Right lobe of liver (tissue), 6 donors: ENCODE measurements at regions not wholly inside any gene's neighbourhood (a gene's known extent, or its start where the extent isn't known, plus 50 kb on each side); places are given as distances from the start of the nearest gene placed in this dataset.
"Not testable (repeated sequence)": the region's sequence is repeated elsewhere in the genome, so short reads cannot be mapped to it uniquely, and the experiment has no call there.

Experiments used
- ATAC-seq, 4 donors: fragments of 200-7000 bp; cut with Tn5 transposase; one replicate each; pipeline ENCODE4 v1.9.1; 2020; ENCODE audit warnings: mild to moderate bottlenecking in 4 of 4, moderate library complexity in 4 of 4
- DNase-seq, 3 donors: peaks; one replicate each; pipeline ENCODE4 v3.0.0-alpha.2; 2020
- H3K27ac ChIP-seq, 3 donors: fragments of 200-600 bp; one replicate each; pipeline ENCODE4 v1.8.0; 2022
- H3K27me3 ChIP-seq, 2 donors: fragments of 200-600 bp; one replicate each; pipeline ENCODE4 v1.8.0; 2022
- H3K36me3 ChIP-seq, 4 donors: fragments of 200-600 bp; sonication (generic) in 1 of 4; one replicate each; pipeline versions ENCODE4 v1.5.1 to v1.8.0; 2017 to 2022; ENCODE audit warnings: control low read depth in 1 of 4
- H3K4me1 ChIP-seq, 4 donors: fragments of 200-600 bp; sonication (generic) in 1 of 4; one replicate each; pipeline versions ENCODE4 v1.5.1 to v1.8.0; 2017 to 2022; ENCODE audit warnings: control low read depth in 1 of 4
- H3K4me3 ChIP-seq, 3 donors: fragments of 200-600 bp; one replicate each; pipeline ENCODE4 v1.8.0; 2022
- H3K9me3 ChIP-seq, 4 donors: fragments of 200-600 bp; sonication (generic) in 1 of 4; one replicate each; pipeline versions ENCODE4 v1.5.1 to v1.8.0; 2017 to 2022; ENCODE audit warnings: control low read depth in 1 of 4
- CTCF ChIP-seq, 4 donors: fragments of 200-600 bp in 3 of 4; fragments of 450-650 bp in 1 of 4; IDR thresholded peaks; one replicate each; pipeline versions ENCODE4 v1.5.1 to v1.8.0; 2016 to 2022; ENCODE audit warnings: antibody characterized with exemption in 4 of 4, mild to moderate bottlenecking in 2 of 4
- POLR2A ChIP-seq: fragments of 450-650 bp; IDR thresholded peaks from one replicate; pipeline ENCODE4 v1.6.1; 2017; ENCODE audit warnings: antibody characterized with exemption, mild to moderate bottlenecking
- WGBS: methylation state at CpG from one replicate; pipeline ENCODE4 v1.1.6; 2018; ENCODE audit warnings: low coverage, low lambda C conversion rate; ENCODE audit not compliant: insufficient coverage; ENCODE audit errors: missing lambda C conversion rate; 5-methylcytosine and 5-hydroxymethylcytosine counted together
- intact Hi-C, 2 donors: fragments of 100-400 bp; cut with DNase I; formaldehyde crosslinking; loops; one replicate each; pipeline versions ENCODE4 v1.11.2 to v1.14.1; 2022
- donor health status: DM: no; HTN: yes; CAD: no.
- donor health status: DM: no; HTN: no; CAD: no.
- donor health status: DM: no; HTN: no; CAD: no.
- donor health status: DM: no; HTN: yes; CAD: no.
- donor health status: DM: no; HTN: yes; CAD: no.

GRCh38 chr4:138113819-138114400 lies 128.2 kb downstream of the SLC7A11 start:
- no peaks in the 10 kb centered on the region for H3K9me3 ChIP-seq
- H3K4me3 ChIP-seq: no peak overlapping the region
- ATAC-seq: no peak
- H3K27ac ChIP-seq: no peak overlapping the region
- H3K36me3 ChIP-seq: no peaks in the 10 kb centered on the region
- intact Hi-C loops: no loop called here
- no peaks in the 10 kb centered on the region for H3K27me3 ChIP-seq
- TF ChIP-seq POLR2A: no peak
- no peak for TF ChIP-seq CTCF (IDR thresholded peaks at IDR 0.05)
- DNase-seq: no peak
- 50% methylated on average over 1 of the region's 1 CpG for WGBS
- no peaks in the 10 kb centered on the region for H3K4me1 ChIP-seq

GRCh38 chr4:138112890-138113289 lies 129.3 kb downstream of the SLC7A11 start:
- intact Hi-C loops, H3K9me3 ChIP-seq, H3K4me3 ChIP-seq, H3K27me3 ChIP-seq, H3K36me3 ChIP-seq, ATAC-seq, H3K27ac ChIP-seq, DNase-seq, H3K4me1 ChIP-seq: not testable (repeated sequence)
- 92% methylated on average over 5 of the region's 8 CpGs for WGBS

GRCh38 chr4:138112389-138112788 lies 129.8 kb downstream of the SLC7A11 start:
- intact Hi-C loops: no loop called here
- no peak for DNase-seq
- H3K27me3 ChIP-seq: no peaks in the 10 kb centered on the region
- no peaks in the 10 kb centered on the region for H3K9me3 ChIP-seq
- TF ChIP-seq POLR2A: no peak
- TF ChIP-seq CTCF (IDR thresholded peaks at IDR 0.05): no peak
- WGBS: 100% methylated on average over 2 of the region's 2 CpGs
- no peak for ATAC-seq
- no peak overlapping the region for H3K4me3 ChIP-seq
- H3K36me3 ChIP-seq: no peaks in the 10 kb centered on the region
- no peaks in the 10 kb centered on the region for H3K4me1 ChIP-seq
- no peak overlapping the region for H3K27ac ChIP-seq

GRCh38 chr4:138111462-138112000 lies 130.6 kb downstream of the SLC7A11 start:
- TF ChIP-seq POLR2A: no peak
- TF ChIP-seq CTCF (IDR thresholded peaks at IDR 0.05): no peak
- 71% methylated on average over 1 of the region's 3 CpGs for WGBS
- intact Hi-C loops: no loop called here
- DNase-seq: no peak
- Histone ChIP-seq H3K4me1 (no peaks in the 10 kb centered on the region), H3K27ac (no peak overlapping the region), H3K27me3 (no peaks in the 10 kb centered on the region), H3K4me3 (no peak overlapping the region), H3K9me3 (no peaks in the 10 kb centered on the region), H3K36me3 (no peaks in the 10 kb centered on the region)
- ATAC-seq: no peak

GRCh38 chr4:138110815-138111214 lies 131.3 kb downstream of the SLC7A11 start:
- 28% methylated on average over 1 of the region's 1 CpG for WGBS
- no peaks in the 10 kb centered on the region for H3K27me3 ChIP-seq
- no peaks in the 10 kb centered on the region for H3K9me3 ChIP-seq
- H3K27ac ChIP-seq: no peak overlapping the region
- H3K36me3 ChIP-seq: no peaks in the 10 kb centered on the region
- TF ChIP-seq CTCF (IDR thresholded peaks at IDR 0.05) (no peak), POLR2A (no peak)
- H3K4me1 ChIP-seq: no peaks in the 10 kb centered on the region
- intact Hi-C loops: no loop called here
- DNase-seq (no peak), ATAC-seq (no peak)
- no peak overlapping the region for H3K4me3 ChIP-seq
